ENCODE measurements at regions not wholly inside any gene's neighbourhood (a gene's known extent, or its start where the extent isn't known, plus 50 kb on each side); places are given as distances from the start of the nearest gene placed in this dataset.

DNA sequence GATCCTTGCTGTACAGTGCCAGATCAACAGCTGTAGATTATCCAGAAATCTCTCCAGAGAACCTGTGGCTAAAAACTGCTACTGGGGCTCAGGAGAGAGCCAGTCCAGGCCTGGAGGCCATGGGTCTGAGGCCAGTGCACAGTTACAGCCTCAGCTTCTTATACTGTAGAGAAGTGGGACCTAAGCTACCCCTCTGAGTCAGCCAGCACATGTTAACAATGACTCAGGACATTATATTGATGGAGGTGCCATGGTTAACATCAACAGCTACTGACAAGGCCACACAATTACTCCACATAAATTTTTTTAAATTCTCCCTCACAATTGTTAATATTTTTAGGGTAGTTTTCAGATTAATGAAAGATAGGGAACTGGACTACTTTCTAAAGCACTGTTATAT is 138.5 kb downstream of the RBM26 start:
- DNase-seq (ENCODE audit: low spot score), result no peak

DNA sequence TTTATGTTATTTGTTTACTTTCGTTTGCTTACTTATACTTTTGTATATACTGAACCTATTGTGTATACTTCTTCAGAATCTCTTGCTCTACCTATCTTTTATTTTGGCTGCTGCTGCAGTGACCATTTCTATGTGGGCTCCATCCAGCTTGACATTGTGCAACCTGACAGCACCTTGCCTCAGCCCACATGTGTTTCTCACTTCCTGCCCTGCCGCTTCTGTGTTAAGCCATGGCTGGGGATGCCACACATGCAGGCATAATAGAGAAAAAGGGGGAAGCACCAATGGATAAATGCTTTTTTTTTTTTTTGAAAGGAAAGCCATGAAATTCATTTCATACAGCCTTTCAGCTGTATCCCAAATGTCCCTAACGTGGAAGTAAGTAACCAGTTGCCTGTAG is 147.6 kb downstream of the RBM26 start:
- no peak for DNase-seq (ENCODE audit: low spot score)

DNA sequence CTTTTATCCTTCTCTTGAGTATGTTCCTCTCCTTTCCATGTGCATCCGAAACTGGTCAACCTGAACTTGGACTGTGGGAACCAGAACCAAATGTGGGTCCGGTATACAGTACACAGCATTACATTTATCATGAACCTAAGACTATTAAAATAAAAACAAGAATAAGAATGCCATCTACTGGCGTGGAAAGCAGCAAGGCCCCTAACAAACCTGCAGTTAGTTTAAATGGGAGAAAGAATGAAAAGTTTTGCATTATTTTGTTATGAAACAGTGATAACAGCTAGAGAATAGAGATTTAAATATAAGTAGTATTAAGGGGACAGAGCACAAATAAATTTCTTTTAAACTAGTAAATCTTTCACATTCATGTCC is 159.5 kb downstream of the RBM26 start:
- no peak for DNase-seq (ENCODE audit: low spot score)

DNA sequence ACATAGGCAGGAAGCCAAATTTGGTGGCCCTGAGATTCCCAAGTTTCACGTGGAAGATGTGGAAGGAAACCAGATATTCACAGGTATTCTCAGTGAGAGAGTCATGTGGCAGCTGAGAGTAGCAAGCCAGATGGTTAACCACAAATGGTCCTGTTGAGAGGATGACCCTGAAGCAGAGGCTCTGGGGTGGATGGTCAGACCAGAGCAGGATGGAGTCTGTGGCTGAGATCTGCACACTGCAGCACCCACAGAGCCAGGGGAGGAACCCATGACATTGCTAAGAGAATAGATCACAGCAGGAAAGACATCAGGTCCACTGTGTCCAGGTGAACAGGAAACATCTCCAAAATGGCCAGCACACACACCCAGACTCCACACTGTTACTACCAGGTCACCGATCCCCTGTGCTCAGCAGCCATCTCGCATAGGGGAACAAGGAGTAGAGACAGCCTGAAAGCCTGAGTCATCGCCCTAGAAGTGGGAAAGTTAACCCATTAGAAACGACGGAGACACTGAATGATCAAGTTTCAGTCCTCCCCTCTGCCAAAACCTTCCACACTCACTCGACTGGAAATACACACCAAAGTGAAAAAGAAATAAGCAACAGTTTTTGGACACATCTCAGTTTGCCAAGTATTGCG is 160.0 kb downstream of the RBM26 start:
- DNase-seq (ENCODE audit: low spot score), result no peak

DNA sequence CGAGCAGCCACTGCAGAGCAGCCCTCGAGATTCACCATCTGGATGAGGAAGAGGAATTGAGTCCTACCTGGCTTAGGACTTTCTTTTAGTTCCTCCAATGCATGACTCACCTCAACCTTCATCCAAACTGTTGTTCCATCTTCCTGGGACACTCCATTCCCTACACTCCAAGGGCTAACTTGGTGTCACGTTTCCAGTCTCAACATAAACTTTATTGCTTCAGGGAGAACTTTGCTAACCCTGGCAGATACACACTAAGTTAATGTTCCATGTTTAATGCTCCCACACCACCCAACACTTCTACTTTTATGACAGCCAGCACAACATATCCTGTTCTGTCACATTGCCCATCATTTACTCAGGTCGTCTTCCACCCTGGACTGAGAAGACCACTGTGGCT is 164.4 kb downstream of the RBM26 start:
- no peak for DNase-seq (ENCODE audit: low spot score)

DNA sequence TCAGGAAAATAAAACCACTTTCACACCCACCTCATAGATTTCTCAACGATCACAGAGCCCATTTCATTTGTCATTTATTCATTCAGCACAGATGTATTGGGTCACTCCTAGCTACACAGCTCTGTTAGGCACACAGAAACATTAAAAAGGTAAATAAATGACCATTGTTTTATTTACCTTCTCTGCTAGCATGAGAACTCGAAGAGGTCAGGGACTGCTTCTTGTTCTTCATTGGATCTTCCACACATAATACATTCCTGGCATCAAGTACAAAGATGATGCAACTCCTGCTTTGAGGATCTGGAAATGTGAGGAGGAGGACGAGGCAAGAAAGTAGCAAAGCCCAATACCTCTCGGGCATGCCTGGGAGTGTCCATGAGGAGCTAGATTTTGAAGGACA is 168.1 kb downstream of the RBM26 start:
- no peak for DNase-seq (ENCODE audit: low spot score)

DNA sequence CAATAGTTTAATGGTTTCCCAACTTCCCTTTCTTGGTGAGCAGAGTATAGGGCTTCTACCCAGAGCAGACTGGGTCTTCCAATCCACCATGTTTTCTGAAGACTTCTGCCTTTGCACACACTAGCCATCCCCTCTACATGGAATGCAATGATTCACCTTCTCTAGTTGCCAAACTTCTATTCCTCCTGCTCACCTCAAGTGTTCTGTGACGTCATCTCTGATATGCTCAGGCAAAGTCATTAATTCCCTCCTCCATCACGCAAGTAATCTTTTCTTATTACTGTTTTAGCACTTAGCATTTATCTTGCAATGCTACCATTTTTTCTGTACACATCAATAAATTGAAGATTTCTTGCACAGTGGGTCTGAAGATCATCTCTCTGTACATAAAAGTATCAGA is 174.2 kb downstream of the RBM26 start:
- DNase-seq (ENCODE audit: low spot score), result no peak

DNA sequence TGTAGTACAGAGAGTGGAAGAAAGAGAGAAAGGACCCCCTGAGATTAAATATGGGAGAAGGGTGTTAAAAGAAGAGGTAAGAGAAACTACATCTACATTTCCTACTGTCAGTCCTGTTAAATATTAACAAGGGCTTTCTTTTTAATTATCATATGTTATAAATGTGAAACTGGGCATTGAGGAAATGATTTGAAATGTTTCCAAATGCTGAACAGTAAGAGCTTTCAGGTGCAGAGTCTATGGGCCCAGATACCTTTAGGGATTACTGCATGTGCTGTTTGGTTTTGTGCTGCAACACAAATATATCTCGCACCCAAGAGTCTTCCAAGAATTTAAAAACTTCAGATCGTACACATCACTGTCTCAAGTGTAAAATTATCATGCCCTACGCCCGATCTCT is 176.3 kb downstream of the RBM26 start:
- no peak for DNase-seq (ENCODE audit: low spot score)

DNA sequence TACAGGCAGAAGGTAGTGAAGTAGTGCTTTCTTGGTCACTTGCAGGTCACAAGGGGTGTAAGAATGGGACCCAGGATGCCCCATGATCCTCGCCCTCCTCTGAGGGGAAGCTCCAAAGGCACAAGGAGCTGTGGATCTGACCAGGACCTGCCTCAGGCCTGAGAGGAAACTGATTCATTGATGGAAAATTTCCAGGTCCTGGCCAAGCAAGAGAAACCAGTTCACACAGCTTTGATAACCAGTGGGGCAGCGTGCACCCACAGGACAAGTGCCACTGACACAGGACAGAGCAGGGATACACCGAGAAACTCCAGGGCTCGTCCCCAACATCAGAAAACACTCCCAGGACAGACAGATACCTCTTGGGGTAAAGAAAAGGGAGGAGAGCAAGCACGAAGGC is 177.1 kb downstream of the RBM26 start:
- DNase-seq (ENCODE audit: low spot score), result no peak

DNA sequence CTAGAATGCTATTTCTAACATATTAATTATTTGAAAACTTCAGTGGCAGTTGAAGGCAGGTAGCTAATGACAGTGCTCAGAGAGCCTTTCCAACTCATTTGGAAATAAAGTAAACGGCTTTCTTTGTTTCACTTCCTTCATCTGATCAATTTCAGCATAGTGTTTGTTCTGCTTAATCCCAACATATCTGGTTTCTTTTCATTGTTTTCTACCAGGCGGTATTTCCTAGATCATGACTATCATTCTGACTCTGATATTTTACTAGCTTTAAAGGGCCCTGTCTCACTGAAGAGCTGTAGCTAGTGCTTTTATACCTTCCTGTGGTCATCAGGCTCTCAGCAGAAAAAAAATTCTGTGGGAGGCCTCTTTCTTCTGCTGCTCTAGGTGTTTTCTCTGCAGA is 178.6 kb downstream of the RBM26 start:
- DNase-seq (ENCODE audit: low spot score), result no peak

DNA sequence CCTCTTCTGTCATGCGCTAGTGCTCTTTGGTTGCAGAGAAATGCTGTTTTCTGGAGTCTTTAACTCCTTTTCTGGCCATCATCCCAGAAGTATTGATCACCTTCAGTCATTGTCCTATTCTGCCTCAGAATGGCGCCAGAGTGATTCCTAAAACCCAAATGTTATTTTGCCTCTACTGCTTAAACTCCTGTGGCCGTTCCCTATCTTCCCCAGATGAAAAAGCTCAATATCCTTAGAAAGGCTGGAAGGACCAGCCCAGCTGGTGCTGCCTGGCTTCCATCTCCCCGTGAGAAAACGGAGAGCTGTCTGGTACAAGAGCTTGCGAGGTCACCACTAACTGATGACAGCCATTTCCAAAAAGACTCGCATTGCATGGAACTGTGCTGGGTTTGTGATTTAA is 179.1 kb downstream of the RBM26 start:
- DNase-seq (ENCODE audit: low spot score), result no peak

DNA sequence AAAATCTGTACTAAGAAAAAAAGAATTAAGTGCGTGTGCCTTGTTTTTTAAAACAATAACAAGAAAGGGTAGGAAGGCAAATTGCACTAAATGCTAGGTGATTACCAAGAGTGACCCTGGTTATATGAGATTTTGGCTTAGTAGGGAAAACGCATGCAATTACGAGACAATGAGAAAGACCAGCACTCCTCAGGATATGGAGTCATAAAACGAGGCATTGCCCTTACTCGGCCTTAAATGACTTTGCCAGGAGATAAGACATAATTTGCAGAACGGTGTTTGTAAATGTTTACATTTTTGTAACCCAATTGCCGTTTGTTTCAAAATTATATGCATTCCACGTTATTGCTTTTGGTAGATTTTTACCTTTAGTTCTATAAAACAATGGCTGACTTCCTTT is 179.8 kb downstream of the RBM26 start:
- DNase-seq (ENCODE audit: low spot score), result no peak

DNA sequence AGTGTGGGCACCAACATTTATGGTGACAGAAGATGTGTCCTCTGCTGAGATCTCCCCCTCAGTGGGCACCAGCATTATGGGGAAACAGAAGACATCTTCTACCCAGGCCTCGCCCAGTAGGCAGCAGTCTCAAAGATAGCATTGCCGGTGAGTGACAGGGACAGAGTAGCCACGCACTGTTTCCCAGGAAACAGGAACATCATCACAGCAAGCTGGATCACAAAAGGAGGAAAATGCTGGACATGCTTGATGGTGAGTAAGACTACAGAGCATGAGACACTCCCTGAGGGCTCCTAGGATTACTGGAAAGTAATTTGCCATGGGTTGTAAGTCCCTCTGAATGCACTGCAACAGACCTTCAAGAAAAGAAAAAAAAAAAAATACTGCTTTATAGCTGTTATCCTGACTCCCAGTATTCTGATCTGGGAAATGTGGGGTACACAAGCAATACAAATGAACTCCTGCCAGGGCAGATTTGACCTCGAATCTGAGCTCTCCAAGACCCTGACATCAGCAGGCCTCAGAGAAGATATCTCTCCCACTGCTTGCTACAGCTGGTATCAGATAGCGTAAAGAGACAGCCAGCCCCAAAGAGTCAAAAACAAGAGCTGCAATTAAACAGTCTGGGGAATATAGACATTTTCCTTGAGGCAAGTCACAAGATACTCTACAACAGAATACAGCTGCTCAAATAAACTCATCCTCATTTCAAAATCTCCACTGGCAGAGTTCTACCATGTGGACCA is 180.4 kb downstream of the RBM26 start:
- no peak for DNase-seq (ENCODE audit: low spot score)

DNA sequence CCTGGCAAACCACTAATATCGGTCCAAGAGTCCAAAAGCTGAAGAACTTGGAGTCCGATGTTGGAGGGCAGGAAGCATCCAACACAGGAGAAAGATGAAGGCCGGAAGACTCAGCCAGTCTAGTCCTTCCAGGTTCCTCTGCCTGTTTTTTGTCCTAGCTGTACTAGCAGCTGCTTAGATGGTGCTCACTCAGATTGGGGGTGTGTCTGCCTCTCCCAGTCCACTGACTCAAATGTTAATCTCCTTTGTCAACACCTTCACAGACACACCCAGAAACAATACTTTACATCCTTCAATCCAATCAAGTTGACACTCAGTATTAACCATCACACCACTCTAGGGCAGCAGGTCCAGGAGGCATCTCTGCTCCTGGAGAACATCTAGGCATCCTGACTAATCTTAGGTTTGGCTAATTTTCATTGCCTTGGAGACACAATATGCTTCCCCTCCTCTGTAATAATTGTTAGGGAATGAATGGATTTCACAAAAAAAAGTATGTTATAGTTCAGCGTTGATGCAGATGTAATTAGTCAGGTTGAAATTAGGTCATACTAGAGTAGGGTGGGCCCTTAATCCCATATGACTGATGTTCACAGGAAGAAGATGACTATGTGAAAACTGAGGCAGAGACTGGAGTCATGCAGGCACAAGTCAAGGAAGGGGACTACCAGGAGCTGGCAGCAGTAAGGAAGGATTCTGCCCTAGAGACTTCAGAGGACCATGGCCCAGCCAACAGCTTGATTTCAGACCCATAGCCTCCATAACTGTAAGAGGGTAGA is 183.4 kb downstream of the RBM26 start:
- no peak for DNase-seq (ENCODE audit: low spot score)

DNA sequence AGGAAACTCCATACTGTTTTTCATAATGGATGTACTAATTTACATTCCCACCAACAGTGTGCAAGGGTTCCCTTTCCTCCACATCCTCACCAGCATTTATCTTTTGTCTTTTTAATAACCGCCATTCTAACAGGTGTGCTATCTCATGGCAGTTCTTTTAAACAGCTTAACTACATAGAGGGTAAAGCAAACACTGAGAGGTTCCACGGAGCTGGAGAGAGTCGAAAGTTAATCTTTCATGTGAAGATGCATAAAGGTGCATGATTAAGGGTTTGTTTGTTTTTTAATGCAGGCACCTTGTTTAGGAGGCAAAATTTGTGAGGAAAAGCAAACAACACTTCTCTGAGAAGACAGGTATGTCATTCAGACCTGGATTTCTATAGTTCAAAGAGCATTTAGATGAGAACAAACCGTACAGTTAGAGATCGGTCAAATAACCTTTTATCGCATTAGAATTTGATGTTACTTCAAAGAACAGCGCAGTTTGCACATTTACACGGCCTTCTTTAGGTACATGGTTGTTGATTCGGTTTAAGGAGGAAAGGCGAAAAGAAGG is 193.9 kb downstream of the RBM26 start:
- DNase-seq (ENCODE audit: low spot score), result no peak

DNA sequence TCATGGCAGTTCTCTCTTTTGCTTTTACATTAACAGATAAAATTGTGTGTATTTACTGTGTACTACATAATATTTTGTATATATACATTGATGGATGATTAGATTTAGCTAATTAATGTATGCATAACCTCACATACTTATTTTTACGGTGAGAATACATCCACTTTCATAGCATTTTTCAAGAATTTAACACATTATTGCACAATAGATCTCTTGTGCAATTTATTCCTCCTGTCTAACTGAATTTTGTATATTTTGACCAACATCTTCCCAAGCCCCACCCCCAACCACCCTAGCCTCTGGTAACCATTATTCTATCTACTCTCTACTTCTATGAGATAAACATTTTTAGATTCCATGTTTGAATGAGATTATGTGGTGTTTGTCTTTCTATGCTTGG is 194.7 kb downstream of the RBM26 start:
- no peak for DNase-seq (ENCODE audit: low spot score)

DNA sequence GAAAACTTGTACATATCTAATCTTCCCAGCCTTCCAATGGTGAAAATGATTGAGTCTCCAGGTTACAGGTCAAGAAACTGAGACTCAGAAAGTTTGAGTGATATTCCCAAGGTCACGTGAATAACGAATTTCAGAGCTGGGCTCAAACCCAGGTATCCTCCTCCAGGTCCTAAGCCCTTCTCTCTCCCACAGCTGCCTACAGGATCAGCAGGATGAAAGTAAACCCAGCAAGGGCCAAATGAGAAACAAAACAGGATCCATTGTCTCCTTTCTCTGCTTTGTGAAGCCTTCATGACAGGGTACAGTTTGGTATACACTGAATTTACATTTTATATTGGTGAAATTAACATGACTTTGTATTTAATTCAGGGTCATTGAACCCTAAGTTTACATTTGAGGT is 208.1 kb downstream of the RBM26 start:
- no peak for DNase-seq (ENCODE audit: low spot score)

DNA sequence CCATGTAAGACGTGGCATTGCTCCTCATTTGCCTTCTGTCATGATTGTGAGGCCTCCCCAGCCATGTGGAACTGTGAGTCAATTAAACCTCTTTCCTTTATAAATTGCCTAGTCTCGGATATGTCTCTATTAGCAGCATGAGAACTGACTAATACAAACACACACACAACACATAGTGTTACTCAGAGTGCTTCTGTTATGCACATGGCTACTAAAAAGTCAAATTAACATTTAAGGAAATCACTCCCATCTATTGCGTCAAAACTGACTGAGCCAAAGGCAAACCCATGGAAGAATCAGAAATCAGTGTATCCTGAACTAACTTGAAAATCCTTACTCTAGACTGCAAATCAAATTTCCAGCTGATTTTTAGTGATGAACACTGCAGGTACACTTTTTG is 209.2 kb downstream of the RBM26 start:
- no peak for DNase-seq (ENCODE audit: low spot score)

DNA sequence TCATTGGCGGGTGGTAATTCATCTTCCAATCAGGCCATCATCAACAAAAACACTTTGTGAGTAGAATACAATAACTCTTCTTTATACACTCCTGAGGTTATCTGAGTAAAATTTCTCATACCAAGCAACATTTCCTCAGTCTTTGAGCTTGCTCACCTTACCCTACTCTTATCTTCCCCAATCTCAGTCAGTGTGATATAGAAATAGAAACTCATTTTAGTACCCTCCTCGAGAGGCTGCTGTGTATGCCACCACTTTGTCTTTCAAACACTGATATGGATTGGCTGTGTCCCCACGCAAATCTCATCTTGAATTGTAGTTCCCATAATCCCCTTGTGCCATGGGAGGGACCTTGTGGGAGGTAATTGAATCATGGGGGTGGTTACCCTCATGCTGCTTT is 209.7 kb downstream of the RBM26 start:
- DNase-seq (ENCODE audit: low spot score), result no peak

DNA sequence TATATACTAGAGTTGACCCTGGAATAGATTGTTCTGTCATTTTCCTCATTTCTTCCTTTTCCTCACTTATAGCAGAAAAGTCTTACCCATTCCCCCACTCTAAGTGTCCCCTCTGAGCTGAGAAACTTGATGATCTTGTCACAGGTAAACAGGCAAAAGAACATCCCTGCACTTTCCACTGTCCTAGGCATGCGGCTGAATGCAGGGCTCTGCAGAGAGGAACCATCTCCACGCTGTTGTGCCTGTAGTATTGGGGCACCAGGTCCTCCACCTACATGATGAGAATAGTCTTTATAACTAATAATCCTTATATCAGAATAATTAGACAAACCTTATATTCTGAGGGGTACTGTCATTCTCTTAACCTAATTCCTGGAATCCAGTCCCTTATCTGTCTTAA is 211.3 kb downstream of the RBM26 start:
- no peak for DNase-seq (ENCODE audit: low spot score)

DNA sequence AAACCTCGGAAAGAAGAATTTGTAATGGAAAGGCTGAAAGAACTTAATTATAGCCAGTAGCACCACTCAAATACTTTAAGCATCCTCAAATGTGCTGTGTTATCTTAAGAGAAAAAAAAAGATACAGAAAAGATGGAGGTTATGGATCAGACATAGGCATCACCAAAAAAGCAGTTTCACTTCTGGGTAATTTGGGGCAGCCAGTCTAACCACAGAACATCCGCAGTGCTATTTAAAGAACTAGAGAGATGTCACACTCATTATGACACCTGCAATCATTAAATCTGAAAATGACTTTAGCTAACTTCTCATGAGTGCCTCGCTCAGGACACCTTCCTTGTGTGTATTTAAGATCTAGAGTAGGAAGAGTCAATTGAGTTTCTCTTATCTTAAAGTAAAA is 211.8 kb downstream of the RBM26 start:
- no peak for DNase-seq (ENCODE audit: low spot score)

DNA sequence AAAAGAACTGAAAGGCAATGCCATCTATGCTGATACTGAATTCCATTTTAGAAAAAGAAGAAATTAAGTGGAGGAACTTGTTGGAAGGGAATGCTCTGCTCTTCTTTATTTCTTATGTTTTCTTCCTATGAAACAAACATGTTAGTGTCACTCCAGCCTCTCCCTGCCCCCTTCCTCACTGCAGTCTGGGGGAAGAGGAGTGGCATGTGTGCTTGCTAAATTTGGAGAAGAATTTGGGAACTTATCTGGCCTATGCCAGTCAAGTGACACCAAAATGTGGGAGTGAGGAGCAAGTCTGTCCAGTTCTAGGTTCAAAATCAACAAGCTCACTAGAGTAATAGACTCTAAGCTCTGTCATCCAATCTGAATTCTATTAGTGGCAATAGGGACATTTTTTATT is 214.6 kb downstream of the RBM26 start:
- DNase-seq (ENCODE audit: low spot score), result no peak

DNA sequence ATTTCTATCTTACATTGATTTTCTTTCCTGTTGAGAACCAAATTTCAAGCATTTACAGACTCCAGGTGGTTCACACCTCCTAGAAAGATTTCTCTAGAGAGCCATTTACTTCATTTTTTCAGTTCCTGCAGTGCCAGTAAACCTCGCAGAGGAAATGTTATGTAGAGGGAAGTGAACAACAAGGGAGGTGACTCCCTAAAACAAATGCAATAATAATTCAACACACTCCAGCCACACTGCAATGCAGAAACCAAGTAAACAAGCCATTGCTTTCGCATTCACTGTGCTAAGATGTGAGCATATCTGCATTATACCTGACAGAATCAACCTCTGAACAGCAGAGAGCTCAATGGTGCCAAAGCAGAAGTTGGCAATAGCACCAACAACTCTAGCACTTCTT is 215.1 kb downstream of the RBM26 start:
- no peak for DNase-seq (ENCODE audit: low spot score)

Data from mucosa of gallbladder (tissue), 1 donor.